NCI-H748 (cell line): ENCODE measurements at regions not wholly inside any gene's neighbourhood (a gene's known extent, or its start where the extent isn't known, plus 50 kb on each side); places are given as distances from the start of the nearest gene placed in this dataset.

Experiments used
- DNase-seq: peaks from one replicate; lab custom pipeline; 2025; ENCODE audit not compliant: unreplicated experiment; lab: John Stamatoyannopoulos, UW

DNA sequence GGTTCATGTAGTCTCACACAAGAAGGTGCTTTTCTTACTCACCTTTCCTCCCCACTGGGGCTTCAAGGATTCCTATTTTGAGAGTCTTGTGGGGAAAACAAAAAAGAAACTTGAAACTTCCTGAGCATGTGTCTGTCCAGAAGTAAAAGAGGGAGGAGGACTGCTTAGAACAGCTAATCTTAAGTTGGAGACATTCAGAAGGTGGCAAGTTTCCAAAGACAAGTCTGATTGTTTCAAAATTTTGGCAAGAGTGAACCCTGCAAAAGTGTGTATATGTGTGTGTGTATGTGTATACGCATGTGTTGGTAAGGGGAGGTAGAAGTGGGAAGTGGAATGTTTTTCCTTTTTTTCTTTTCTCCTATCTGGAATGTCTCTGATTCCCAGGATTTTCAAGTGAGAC lies 189.0 kb upstream of the FRMPD4 start:
- no peak for DNase-seq

GRCh38 chrX:11952176-11952720 lies 186.0 kb upstream of the FRMPD4 start:
- no peak for DNase-seq

GRCh38 chrX:11953615-11954014 lies 184.7 kb upstream of the FRMPD4 start:
- DNase-seq: no peak

DNA sequence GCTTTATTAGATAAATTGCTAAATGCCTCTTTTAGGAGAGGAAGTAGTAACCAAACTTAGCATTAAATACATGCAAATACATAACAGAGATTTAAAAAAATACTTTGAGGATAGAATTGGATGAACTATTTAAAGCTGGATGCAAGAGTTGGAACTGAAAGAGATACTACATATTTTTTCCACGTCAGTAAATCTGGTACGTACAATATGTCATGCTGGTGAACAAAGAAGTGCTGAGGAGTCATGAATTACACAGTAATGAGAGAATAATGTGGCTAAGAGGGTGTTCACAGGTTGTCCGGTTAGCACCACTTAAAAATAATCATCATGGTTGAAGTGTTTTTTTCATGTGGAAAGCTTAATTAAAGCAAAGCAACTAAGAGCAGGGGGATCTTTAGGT lies 184.1 kb upstream of the FRMPD4 start:
- no peak for DNase-seq

DNA sequence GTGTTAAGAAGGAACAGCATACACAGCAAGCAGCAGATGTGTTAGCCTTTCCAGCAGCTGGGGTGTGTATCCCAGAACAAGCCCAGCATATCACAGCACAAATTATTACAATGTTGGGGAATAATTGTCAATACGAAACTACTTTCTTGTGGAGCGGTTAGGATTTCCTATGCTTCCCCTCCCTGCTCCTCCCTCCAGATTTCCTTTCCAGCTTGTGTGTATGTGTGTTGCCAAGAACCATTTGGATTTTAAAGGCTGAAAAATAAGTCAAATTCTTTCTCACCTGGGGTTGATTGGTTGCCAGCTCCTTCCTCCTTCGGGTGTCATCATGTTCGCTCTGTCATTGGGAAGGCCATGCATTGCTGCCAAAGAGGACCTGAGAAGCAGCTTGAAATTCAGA lies 178.2 kb upstream of the FRMPD4 start:
- no peak for DNase-seq

- no peak for DNase-seq
Measured at GRCh38 chrX:11965436-11965835, 172.8 kb upstream of the FRMPD4 start.

DNA sequence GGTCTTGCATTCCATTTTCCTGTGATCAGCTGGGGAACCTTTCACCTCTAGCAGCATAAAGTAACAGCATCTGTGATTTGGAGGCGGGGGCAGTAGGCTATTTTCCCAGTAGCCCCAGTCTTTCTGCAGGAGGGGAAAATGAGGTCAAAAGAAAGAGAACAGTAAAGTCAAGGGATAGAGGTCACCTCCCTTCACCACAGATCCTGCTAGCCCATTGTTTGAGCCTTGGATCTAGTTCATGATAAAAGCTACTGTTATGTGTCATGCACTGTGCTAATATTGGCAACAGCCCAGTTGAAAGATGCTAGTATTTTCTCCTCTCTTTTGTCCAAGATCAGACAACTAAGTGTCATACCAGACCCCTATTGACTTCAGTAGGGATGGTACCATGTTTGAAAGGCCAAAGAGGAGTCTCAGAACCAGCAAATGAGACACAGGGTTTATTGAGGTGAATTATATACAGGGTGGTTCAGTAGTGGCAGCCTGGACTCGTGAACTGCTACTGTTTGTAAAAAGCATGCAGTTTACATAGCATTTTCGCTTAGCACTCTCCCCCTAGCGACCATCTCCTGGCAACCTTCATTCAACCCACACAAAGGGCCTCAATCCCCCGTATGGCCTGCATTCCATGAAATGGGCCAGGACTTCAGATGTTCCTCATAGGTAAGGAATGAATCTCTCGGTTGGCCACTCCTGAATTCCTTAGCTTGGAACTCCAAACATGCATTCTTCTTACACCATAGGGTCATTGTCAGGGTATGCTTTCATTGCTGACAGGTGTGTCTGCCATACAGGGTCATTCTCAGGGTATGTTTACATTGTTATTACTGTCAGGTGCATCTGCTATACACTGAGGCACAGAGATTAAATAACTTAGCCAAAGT lies 170.0 kb upstream of the FRMPD4 start:
- DNase-seq: peak; percentile 65

DNA sequence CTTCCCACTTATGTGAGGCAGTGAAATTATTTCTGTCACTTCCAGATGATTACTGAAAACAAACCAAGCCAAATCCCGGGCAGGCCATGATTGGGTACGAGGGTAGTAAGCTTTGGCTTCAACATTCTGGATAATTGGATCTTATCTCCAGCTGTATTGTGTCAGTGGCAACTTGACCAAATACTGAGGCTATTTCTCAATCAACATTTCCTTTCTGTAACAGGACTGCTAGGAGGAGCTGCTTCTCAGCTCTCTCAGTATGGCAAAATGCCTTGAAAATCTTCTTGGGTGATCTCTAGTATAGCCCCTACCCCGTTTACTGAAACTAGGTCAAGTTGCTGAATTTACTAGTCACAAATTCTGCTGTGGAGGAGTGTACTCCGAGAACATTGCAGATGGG lies 169.3 kb upstream of the FRMPD4 start:
- no peak for DNase-seq

DNA sequence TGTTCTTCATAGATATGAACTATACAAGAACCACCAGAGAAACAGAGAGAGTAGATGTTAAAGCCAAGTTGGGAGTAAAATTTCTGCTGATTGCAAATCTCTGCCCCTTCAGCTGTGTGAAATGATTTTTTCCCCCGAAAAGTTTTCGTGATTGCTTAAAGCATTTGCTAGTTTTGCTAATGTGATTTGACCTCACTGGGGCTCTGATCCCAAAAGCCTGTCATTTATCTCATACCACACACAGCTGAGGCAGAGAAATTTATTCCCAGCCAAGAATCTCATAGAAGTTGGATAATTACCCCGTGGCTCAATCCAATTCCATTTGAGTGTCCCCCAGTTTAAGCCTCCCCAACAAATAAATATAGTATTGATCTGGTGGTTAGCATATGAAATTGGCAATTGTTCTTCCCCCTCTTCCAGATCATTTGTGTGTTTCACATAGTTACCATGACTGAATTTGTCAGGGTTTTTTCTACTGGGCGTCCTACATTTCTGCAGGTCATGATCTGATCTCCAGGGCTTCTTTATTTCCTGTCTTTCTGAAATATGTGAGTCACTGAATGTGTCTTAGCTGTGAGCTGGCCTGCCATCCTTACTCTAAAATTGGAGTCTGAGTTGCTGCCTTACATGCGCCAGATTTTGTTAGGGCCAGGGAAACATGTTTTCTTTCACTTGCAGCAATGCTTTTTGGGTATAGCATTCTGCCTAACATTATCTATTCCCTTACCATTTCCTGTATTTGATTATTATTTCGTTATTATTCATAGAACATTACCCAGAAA lies 167.5 kb upstream of the FRMPD4 start:
- no peak for DNase-seq

DNA sequence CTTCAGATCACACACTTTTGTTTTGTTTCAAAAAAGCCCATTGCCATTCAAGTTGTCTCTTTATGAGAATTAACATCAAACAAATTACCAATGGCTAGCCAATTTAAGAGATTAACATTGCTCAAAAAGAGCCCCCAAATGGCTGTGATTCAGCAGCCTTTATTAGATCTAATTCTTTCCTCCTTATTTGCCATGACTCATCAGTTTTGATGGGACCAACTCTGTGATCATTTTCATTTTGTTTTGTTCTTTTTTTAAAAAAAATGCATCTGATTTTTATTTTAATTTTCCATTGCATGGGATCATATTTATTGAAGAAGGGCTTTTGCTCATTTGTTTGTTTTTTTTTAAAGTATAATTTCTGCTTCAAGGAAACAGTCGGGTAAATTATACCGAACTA lies 161.6 kb upstream of the FRMPD4 start:
- no peak for DNase-seq

DNA sequence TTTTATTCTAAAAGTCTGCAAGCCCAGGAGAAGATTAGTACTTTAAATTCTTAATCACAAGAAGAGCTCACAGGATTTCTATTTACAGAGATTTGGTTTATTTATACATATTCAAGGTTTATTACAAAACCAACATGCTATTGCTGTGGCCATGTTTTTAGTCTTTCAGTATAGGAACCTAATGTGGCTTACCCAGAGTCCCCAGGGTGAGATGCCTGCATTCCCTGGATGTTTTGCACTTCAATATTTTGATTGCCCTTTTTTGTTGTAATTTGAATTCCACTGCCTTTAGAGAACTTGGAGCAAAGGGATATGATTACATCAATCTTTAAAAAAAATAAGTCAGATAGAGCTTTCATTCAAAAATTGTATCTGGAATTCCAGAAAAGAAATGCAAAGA lies 146.0 kb upstream of the FRMPD4 start:
- no peak for DNase-seq

- DNase-seq: no peak
Measured at GRCh38 chrX:11995146-11995545, 143.1 kb upstream of the FRMPD4 start.

DNA sequence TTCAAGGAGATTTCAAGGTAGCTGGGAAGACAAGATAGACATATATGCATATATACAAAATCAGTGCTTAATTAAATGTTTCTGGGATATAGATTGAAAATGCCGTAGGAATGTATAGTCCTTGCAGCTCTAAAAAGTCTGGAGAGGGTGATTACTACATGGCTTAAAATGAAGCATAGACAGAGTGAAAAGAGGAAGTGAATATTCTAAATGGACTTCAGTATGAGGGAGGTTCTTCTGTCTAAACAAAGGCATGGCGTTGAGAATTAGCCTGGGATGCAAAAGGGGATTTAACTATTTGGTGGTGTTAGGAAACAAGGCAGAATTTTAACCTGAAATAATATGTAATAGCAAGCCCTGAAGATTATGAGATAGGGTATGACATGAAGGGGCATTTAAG lies 141.5 kb upstream of the FRMPD4 start:
- no peak for DNase-seq

DNA sequence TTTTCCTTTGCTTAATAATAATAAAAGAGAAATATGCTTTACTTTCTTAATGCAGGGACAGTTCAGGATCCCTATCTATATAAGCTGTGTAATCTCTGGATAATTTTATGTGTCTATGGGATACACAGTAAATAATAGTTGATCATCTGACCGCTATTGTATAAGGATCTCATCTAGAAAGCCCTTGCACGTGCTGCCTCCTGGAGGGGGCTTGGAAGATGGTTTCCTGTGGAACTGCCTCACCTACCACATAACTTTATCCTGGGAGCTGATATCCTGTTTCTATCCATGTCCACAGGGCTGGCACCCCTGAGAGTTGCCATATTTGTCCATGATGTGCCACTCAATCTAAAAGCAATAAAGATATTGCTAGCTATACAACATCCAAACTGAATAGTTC lies 139.3 kb upstream of the FRMPD4 start:
- peak; percentile 7 for DNase-seq

GRCh38 chrX:12002876-12003275 lies 135.4 kb upstream of the FRMPD4 start:
- DNase-seq: no peak

DNA sequence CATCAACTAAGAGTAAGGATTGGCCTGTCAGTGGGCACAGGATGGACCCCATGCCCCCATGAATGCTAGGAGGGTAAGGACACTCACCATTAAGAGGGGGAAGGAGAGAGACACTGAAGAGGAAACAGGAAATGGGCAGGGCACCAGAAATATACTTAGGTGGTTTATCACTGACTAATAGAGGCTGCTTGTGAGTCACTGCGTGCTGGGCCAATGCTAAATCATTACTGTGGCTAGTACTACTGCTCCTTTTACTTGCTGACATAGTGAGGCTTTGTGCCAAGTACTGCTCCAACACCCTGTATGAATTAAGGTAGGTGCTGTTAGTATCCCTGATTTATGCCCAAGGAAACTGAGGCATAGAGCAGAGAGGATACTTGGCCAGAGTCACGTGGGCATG lies 130.4 kb upstream of the FRMPD4 start:
- DNase-seq: no peak

DNA sequence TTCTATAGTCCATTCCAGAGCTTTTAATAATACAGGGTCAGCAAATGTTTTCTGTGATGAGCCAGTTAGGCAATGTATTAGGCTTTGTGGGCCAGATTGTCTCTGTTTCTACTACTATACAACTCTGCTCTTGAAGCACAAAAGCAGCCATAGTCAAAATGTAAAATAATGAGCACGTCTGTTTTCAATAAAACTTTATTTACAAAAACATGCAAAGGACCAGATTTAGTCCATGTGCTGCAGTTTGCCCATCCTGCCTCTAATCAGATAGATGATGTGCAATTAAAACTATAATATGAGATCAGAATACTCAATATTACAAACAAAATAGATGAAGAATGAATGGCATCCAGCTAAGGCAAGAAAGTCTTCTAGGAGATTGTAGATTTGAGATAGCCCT lies 127.8 kb upstream of the FRMPD4 start:
- DNase-seq: no peak

DNA sequence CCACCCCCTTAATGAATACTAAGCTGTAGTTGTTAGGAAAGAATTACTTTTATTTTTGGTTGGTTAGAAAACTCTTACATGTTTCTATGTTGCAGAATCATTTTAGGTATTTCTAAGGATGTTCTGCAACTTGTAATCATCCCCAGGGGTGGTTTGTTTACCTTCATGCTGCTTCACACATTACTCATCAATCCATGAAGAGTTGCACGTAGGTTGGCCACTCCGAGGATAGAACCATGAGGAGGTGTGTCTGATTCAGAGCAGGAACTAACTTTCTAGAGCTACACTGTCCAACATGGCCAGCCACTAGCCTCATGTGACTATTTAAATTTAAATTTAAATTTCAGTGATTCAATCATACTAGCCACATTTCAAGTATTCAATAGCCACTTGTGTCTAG lies 127.2 kb upstream of the FRMPD4 start:
- DNase-seq: peak; percentile 29

DNA sequence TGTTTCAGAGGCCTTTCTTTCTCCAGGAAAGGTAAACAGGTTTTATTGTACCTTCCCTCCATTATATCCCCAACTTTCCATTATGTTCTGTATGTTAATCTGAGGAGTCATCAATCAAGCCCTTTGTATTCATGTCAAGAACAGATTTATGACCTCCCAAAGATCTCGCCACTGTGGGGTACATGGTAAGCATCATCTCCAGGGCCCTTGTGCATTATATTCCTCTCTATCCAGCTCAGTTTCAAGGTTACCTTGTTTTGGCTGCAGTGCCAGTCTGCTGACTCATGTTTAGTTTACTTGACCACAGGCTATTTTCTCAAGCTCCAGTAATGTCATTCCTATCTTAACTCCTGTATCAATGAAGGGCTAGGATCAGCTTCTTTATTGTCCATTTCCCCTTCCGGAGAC lies 125.1 kb upstream of the FRMPD4 start:
- DNase-seq: peak; percentile 88

DNA sequence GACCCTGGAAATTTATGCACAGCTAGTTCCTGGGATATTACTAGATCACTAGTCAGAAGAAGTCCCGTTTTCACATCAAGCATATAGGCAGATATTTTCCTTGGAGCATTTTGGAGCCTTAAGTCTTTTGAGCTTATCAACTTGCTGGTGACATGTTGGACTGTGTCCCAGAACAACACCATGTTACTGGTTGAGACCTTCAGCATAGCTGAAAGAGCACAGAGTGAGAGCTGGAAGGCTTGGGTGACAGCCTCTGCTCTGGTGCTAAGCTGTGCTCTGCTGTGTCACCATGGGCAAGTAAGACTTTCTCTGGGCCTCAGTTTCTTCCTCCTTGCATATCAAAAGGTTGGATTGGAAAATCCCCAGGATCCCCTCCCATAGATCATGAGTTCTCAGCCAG lies 116.6 kb upstream of the FRMPD4 start:
- DNase-seq: no peak

- DNase-seq: no peak
Measured at GRCh38 chrX:12026481-12026880, 111.8 kb upstream of the FRMPD4 start.

- DNase-seq: no peak
Measured at GRCh38 chrX:12032082-12032481, 106.2 kb upstream of the FRMPD4 start.
